ENCODE measurements at regions not wholly inside any gene's neighbourhood (a gene's known extent, or its start where the extent isn't known, plus 50 kb on each side); places are given as distances from the start of the nearest gene placed in this dataset.

DNA sequence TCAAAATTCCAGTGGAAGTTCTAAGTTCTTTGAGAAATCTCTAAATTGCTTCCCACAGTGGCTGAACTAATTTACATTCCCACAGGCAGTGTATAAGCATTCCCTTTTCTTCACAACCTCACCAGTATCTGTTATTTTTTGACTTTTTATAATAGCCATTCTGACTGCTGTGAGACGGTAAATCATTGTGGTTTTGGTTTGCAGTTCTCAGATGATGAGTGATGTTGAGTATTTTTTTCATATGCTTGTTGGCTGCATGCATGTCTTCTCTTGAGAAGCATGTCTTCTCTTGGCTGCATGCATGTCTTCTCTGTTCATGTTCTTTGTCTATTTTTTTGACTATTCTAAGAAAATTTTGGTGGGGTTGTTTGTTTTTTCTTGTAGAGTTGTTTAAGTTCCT lies 499.6 kb upstream of the CCDC54 start:
- H3K4me3 ChIP-seq (ENCODE audit: low read depth in 1 of 2, low read length in 1 of 2), result no peak overlapping the region
- no peaks in the 10 kb centered on the region for H3K9me3 ChIP-seq
- no peak overlapping the region for H3K27ac ChIP-seq
- H3K27me3 ChIP-seq, result no peaks in the 10 kb centered on the region
- no peaks in the 10 kb centered on the region for H3K4me1 ChIP-seq (ENCODE audit: control insufficient read depth in 1 of 2, insufficient read depth in 1 of 2, low read depth in 1 of 2, low read length in 1 of 2)
- TF ChIP-seq, protein P1, sequence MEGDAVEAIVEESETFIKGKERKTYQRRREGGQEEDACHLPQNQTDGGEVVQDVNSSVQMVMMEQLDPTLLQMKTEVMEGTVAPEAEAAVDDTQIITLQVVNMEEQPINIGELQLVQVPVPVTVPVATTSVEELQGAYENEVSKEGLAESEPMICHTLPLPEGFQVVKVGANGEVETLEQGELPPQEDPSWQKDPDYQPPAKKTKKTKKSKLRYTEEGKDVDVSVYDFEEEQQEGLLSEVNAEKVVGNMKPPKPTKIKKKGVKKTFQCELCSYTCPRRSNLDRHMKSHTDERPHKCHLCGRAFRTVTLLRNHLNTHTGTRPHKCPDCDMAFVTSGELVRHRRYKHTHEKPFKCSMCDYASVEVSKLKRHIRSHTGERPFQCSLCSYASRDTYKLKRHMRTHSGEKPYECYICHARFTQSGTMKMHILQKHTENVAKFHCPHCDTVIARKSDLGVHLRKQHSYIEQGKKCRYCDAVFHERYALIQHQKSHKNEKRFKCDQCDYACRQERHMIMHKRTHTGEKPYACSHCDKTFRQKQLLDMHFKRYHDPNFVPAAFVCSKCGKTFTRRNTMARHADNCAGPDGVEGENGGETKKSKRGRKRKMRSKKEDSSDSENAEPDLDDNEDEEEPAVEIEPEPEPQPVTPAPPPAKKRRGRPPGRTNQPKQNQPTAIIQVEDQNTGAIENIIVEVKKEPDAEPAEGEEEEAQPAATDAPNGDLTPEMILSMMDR (IDR thresholded peaks at IDR 0.05), result no peak
- no peaks in the 10 kb centered on the region for H3K36me3 ChIP-seq

DNA sequence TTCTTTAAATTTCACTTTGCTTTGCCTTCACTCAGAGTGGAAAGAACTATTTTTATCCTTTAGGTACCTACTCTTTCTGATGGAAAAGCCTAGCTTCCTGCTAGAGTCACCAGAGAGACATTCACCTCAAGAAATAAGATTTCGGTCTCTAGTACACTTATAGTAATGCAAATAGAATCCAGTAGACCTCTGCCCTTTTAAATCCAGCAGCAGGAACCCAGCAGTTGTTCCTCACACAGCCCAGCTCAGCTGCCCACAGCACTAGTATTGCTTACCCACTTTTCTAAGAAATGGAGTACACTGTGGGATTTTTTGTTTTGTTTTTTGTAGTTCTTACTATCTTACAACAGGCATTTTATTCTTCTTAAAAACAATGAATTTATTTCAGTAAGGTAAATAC lies 497.0 kb upstream of the CCDC54 start:
- H3K36me3 ChIP-seq, result no peaks in the 10 kb centered on the region
- no peaks in the 10 kb centered on the region for H3K9me3 ChIP-seq
- no peaks in the 10 kb centered on the region for H3K4me1 ChIP-seq (ENCODE audit: control insufficient read depth in 1 of 2, insufficient read depth in 1 of 2, low read depth in 1 of 2, low read length in 1 of 2)
- no peaks in the 10 kb centered on the region for H3K27me3 ChIP-seq
- H3K27ac ChIP-seq, result no peak overlapping the region
- TF ChIP-seq, protein P1 (IDR thresholded peaks at IDR 0.05), result no peak
- H3K4me3 ChIP-seq (ENCODE audit: low read depth in 1 of 2, low read length in 1 of 2), result no peak overlapping the region

DNA sequence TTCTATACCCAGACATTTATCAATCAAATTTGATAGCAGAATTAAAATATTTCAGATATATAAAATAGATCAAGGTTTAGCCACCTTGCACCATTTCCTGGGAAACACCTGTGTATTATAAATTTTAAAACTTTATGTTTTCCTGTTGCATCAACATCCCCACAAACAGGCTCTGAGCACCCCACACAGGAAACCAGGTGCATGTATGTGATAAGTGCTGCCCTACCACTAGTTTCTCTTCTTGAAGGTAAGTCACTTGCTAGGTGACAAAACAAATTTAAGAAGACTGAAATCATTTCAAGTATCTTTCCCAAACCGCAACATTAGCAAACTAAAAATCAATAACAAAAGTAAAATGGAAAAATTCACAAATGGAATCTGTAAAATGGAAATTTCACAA lies 496.1 kb upstream of the CCDC54 start:
- Histone ChIP-seq H3K9me3 (no peaks in the 10 kb centered on the region), H3K4me1 (ENCODE audit: control insufficient read depth in 1 of 2, insufficient read depth in 1 of 2, low read depth in 1 of 2, low read length in 1 of 2) (no peaks in the 10 kb centered on the region), H3K36me3 (no peaks in the 10 kb centered on the region), H3K27ac (no peak overlapping the region), H3K27me3 (no peaks in the 10 kb centered on the region), H3K4me3 (ENCODE audit: low read depth in 1 of 2, low read length in 1 of 2) (no peak overlapping the region)
- TF ChIP-seq, protein P1 (IDR thresholded peaks at IDR 0.05), result no peak

DNA sequence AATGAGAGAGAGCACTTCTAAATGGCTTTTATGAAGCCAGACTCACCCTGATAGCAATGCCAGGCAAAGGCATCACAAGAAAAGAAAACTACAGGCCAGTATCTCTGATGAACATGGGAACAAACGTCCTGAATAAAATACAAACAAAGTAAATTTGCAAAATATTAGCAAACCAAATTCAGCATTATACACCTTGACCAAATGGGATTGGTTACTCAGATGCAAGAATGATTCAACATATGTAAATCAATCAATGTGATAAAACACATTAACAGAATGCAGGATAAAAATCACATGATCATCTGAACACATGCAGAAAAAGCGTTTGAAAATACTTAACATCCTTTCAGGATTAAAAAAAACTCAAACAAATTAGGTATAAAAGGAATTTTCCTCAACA lies 494.9 kb upstream of the CCDC54 start:
- TF ChIP-seq, protein P1 (IDR thresholded peaks at IDR 0.05), result no peak

DNA sequence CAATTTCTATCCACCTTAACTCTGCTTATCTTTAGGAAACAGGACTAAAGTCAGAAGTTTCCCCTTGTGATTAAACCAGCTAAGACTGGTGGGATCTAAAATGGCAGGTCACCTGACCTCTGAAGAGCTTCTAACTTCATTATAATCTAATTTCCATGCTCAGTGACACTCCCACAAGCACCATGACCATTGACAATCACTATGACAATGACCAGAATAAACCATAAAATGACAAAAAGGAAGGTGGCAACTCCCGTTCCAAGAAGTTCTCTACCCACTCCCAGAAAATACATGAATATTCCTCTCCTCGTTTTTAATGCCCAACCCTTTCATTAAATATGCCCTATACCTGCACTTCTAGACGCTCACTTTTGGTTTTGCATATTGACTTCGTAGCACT lies 471.2 kb upstream of the CCDC54 start:
- Histone ChIP-seq H3K4me3 (ENCODE audit: low read depth in 1 of 2, low read length in 1 of 2) (no peak overlapping the region), H3K27ac (no peak overlapping the region), H3K36me3 (no peaks in the 10 kb centered on the region), H3K4me1 (ENCODE audit: control insufficient read depth in 1 of 2, insufficient read depth in 1 of 2, low read depth in 1 of 2, low read length in 1 of 2) (no peaks in the 10 kb centered on the region), H3K27me3 (no peaks in the 10 kb centered on the region), H3K9me3 (no peaks in the 10 kb centered on the region)
- TF ChIP-seq, protein P1 (IDR thresholded peaks at IDR 0.05), result no peak

More for the DNA sequence above, 494.9 kb upstream of the CCDC54 start:
- no peak overlapping the region for H3K27ac ChIP-seq
- no peaks in the 10 kb centered on the region for H3K36me3 ChIP-seq
- no peak overlapping the region for H3K4me3 ChIP-seq (ENCODE audit: low read depth in 1 of 2, low read length in 1 of 2)
- H3K4me1 ChIP-seq (ENCODE audit: control insufficient read depth in 1 of 2, insufficient read depth in 1 of 2, low read depth in 1 of 2, low read length in 1 of 2), result no peaks in the 10 kb centered on the region
- no peaks in the 10 kb centered on the region for H3K9me3 ChIP-seq
- no peaks in the 10 kb centered on the region for H3K27me3 ChIP-seq

All from neutrophil (primary cell).